ENCODE measurements at regions not wholly inside any gene's neighbourhood (a gene's known extent, or its start where the extent isn't known, plus 50 kb on each side); places are given as distances from the start of the nearest gene placed in this dataset.

DNA sequence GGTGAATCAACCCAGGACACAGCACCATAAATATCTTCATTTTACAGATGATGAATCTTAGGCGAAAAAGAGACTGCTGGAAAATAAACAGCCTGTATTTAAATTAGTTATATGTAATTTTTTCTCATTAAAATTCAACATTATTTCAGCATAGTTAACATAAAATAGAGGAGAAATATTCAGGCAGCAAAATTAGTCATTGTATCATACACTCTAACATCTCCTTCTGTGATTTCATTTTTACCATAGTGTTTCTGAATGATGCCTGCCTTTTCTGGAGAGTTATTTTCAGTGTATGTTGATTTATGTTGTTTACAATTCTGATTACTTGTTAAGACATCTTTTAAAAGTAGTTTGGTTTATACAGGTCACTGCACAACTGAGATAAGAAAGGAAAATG is 82.3 kb upstream of the KCNIP4 start:
- DNase-seq: no peak
- intact Hi-C loops (cut with DNase I): no loop called here
- no peaks in the 10 kb centered on the region for H3K9me3 ChIP-seq (replicated peaks in 1 of 3)
- TF ChIP-seq, protein P1, sequence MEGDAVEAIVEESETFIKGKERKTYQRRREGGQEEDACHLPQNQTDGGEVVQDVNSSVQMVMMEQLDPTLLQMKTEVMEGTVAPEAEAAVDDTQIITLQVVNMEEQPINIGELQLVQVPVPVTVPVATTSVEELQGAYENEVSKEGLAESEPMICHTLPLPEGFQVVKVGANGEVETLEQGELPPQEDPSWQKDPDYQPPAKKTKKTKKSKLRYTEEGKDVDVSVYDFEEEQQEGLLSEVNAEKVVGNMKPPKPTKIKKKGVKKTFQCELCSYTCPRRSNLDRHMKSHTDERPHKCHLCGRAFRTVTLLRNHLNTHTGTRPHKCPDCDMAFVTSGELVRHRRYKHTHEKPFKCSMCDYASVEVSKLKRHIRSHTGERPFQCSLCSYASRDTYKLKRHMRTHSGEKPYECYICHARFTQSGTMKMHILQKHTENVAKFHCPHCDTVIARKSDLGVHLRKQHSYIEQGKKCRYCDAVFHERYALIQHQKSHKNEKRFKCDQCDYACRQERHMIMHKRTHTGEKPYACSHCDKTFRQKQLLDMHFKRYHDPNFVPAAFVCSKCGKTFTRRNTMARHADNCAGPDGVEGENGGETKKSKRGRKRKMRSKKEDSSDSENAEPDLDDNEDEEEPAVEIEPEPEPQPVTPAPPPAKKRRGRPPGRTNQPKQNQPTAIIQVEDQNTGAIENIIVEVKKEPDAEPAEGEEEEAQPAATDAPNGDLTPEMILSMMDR (IDR thresholded peaks at IDR 0.05): no peak
- TF ChIP-seq POLR2A (IDR thresholded peaks at IDR 0.05): no peak
- WGBS, 4 donors: 43 to 69% (median 53%) methylated on average over 1 of the region's 1 CpG
- H3K4me3 ChIP-seq: no peak overlapping the region
- H3K36me3 ChIP-seq (replicated peaks in 1 of 2): no peaks in the 10 kb centered on the region
- no peaks in the 10 kb centered on the region for H3K4me1 ChIP-seq (replicated peaks in 1 of 2)
- no peaks in the 10 kb centered on the region for H3K27me3 ChIP-seq
- H3K27ac ChIP-seq: no peak overlapping the region

DNA sequence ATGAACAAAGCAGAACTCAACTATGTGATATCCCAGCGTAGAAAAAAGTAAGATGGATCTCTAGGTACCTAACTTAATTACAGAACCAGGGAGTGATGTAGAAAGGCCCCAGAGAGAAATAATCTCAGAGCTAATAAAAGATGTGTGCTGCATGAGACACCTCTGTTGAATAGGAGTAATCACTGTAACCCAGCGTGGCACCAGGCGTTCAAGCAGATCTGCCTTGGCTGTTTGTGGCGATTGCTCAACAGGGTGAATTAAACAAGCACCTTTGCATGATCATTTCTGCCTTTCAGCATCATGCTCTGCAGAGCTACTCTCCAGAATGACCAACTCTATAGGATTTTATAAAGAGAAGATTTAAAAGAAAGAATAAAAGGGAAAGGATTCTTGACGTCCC is 81.7 kb upstream of the KCNIP4 start:
- H3K4me3 ChIP-seq: no peak overlapping the region

DNA sequence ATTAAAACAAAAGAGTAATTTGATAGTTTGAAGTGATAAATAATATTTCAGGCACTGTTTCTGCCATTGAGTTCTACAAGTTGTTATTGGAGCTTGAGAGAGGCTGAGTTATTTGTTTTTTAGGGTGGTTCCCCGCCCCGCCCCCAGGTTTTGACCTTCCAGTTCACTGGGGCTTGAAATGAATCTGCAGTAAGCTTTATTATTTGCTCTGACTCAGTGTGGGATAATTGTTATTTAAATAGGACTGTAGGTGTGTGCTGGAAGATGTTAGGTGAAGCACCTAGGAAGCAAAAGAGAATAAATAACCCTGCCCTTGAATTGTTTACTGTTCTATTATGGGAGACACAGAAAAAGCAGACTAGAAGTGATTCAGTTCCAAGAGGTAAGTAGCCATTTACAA is 81.2 kb upstream of the KCNIP4 start:
- Histone ChIP-seq H3K27me3 (no peaks in the 10 kb centered on the region), H3K36me3 (replicated peaks in 1 of 2) (no peaks in the 10 kb centered on the region), H3K9me3 (replicated peaks in 1 of 3) (no peaks in the 10 kb centered on the region), H3K27ac (no peak overlapping the region), H3K4me1 (replicated peaks in 1 of 2) (no peaks in the 10 kb centered on the region), H3K4me3 (no peak overlapping the region)
- 70 to 89% (median 85%) methylated on average over 2 of the region's 2 CpGs for WGBS, 4 donors
- TF ChIP-seq POLR2A (IDR thresholded peaks at IDR 0.05): no peak
- TF ChIP-seq, protein P1 (IDR thresholded peaks at IDR 0.05): no peak
- no peak for DNase-seq
- intact Hi-C loops (cut with DNase I): no loop called here

More for the DNA sequence above, 81.7 kb upstream of the KCNIP4 start:
- Histone ChIP-seq H3K27me3 (no peaks in the 10 kb centered on the region), H3K36me3 (replicated peaks in 1 of 2) (no peaks in the 10 kb centered on the region), H3K27ac (no peak overlapping the region), H3K4me1 (replicated peaks in 1 of 2) (no peaks in the 10 kb centered on the region), H3K9me3 (replicated peaks in 1 of 3) (no peaks in the 10 kb centered on the region)
- 67 to 70% (median 68%) methylated on average over 5 of the region's 5 CpGs for WGBS, 4 donors
- intact Hi-C loops (cut with DNase I): no loop called here
- TF ChIP-seq, protein P1 (IDR thresholded peaks at IDR 0.05): no peak
- TF ChIP-seq POLR2A (IDR thresholded peaks at IDR 0.05): no peak
- no peak for DNase-seq

DNA sequence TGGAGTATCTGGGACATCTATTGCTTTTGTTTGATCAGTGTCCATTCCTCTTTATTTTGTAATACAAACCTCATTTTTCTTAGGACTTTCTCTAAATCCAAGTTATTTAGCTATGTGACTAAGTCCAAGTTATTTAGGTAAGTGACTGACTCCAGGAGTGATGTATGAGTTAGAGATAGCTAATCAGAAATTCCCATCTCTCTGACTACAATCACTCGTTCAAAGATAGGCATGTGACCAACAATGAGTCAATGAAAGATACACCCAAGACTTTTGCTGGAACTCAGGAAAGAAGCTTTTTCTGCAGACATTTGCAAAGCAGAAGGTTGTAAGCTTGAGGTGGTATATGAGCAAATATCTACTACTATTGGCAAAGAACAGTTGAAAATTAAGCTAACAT is 72.5 kb upstream of the KCNIP4 start:
- H3K4me3 ChIP-seq: no peak overlapping the region
- H3K36me3 ChIP-seq (replicated peaks in 1 of 2): no peaks in the 10 kb centered on the region
- TF ChIP-seq POLR2A (IDR thresholded peaks at IDR 0.05): no peak
- TF ChIP-seq, protein P1 (IDR thresholded peaks at IDR 0.05): no peak
- H3K9me3 ChIP-seq (replicated peaks in 1 of 3): no peaks in the 10 kb centered on the region
- no peak overlapping the region for H3K27ac ChIP-seq
- H3K27me3 ChIP-seq: no peaks in the 10 kb centered on the region
- intact Hi-C loops (cut with DNase I): no loop called here
- WGBS, 4 donors: 34 to 53% (median 45%) methylated on average over 1 of the region's 1 CpG
- H3K4me1 ChIP-seq (replicated peaks in 1 of 2): no peaks in the 10 kb centered on the region
- no peak for DNase-seq
